HepG2 (cell line): ENCODE measurements at regions not wholly inside any gene's neighbourhood (a gene's known extent, or its start where the extent isn't known, plus 50 kb on each side); places are given as distances from the start of the nearest gene placed in this dataset.

Experiments
- CEBPB ChIP-seq: IDR thresholded peaks from 2 replicates; pipeline ENCODE4 v1.6.1; 2011; ENCODE audit warnings: low read depth, low read length, improper control_type of control experiment, borderline replicate concordance
- IRF2 ChIP-seq: IDR thresholded peaks from 2 replicates; pipeline ENCODE4 v1.6.1; 2018; ENCODE audit warnings: missing genetic modification reagents, missing compliant biosample characterization
- KDM2A ChIP-seq: sonication (generic); formaldehyde crosslinking; IDR thresholded peaks from 2 replicates; pipeline ENCODE4 v1.4.0; 2020; ENCODE audit warnings: low read depth, missing genetic modification reagents, borderline replicate concordance
- KLF13 ChIP-seq: sonication (generic); formaldehyde crosslinking; IDR thresholded peaks from 2 replicates; pipeline ENCODE4 v1.4.0; 2020; ENCODE audit warnings: mild to moderate bottlenecking, missing genetic modification reagents
- POLR2AphosphoS2 ChIP-seq: IDR thresholded peaks from 2 replicates; pipeline ENCODE4 v1.6.1; 2011; ENCODE audit warnings: low read depth, low read length, improper control_type of control experiment
- RARA ChIP-seq: IDR thresholded peaks from 2 replicates; pipeline ENCODE4 v1.6.1; 2016; ENCODE audit warnings: missing genetic modification reagents, missing compliant biosample characterization
- SOX5 ChIP-seq: IDR thresholded peaks from 2 replicates; pipeline ENCODE4 v1.6.1; 2016; ENCODE audit warnings: borderline replicate concordance
- ZBTB8A ChIP-seq: sonication (generic); formaldehyde crosslinking; IDR thresholded peaks from 2 replicates; pipeline ENCODE4 v1.4.0; 2020; ENCODE audit warnings: mild to moderate bottlenecking, low read depth, missing genetic modification reagents, borderline replicate concordance
- ZMYM3 ChIP-seq: sonication (generic); formaldehyde crosslinking; IDR thresholded peaks from 2 replicates; pipeline ENCODE4 v1.5.1; 2020; ENCODE audit warnings: mild to moderate bottlenecking, missing genetic modification reagents
- ZNF136 ChIP-seq: sonication (generic); formaldehyde crosslinking; IDR thresholded peaks from 2 replicates; pipeline ENCODE4 v1.8.1; 2022; ENCODE audit warnings: low read depth, mild to moderate bottlenecking, moderate library complexity, missing genetic modification reagents
- ZNF644 ChIP-seq: IDR thresholded peaks from 2 replicates; pipeline ENCODE4 v1.6.1; 2016; ENCODE audit warnings: low read depth
- ZNF678 ChIP-seq: sonication (generic); formaldehyde crosslinking; IDR thresholded peaks from 2 replicates; pipeline ENCODE4 v1.4.0; 2020; ENCODE audit warnings: mild to moderate bottlenecking, missing genetic modification reagents
- ZNF749 ChIP-seq: sonication (generic); formaldehyde crosslinking; IDR thresholded peaks from 2 replicates; pipeline ENCODE4 v1.8.0; 2022; ENCODE audit warnings: mild to moderate bottlenecking, missing genetic modification reagents, moderate library complexity, borderline replicate concordance
- ZNF883 ChIP-seq: sonication (generic); formaldehyde crosslinking; IDR thresholded peaks from 2 replicates; pipeline ENCODE4 v1.5.1; 2020; ENCODE audit warnings: mild to moderate bottlenecking, missing genetic modification reagents; ENCODE audit errors: not compliant biosample characterization
- TF ChIP-seq, protein P1 (sequence below): sonication (generic); formaldehyde crosslinking; IDR thresholded peaks from 2 replicates; pipeline ENCODE4 v1.4.0; 2020; ENCODE audit warnings: low read depth, missing genetic modification reagents
- TF ChIP-seq, protein P2 (sequence below): sonication (generic); formaldehyde crosslinking; IDR thresholded peaks from 2 replicates; pipeline ENCODE4 v1.8.1; 2023; ENCODE audit warnings: missing genetic modification reagents, mild to moderate bottlenecking, borderline replicate concordance
- TF ChIP-seq, protein P3 (sequence below): IDR thresholded peaks from 2 replicates; pipeline ENCODE4 v1.6.1; 2016; ENCODE audit warnings: missing compliant biosample characterization, missing genetic modification reagents, borderline replicate concordance
- TF ChIP-seq, protein P4 (sequence below): sonication (generic); formaldehyde crosslinking; IDR thresholded peaks from 2 replicates; pipeline ENCODE4 v1.4.0; 2020; ENCODE audit warnings: missing genetic modification reagents, borderline replicate concordance
- TF ChIP-seq, protein P5 (sequence below): IDR thresholded peaks from 2 replicates; pipeline ENCODE4 v1.6.1; 2016

DNA sequence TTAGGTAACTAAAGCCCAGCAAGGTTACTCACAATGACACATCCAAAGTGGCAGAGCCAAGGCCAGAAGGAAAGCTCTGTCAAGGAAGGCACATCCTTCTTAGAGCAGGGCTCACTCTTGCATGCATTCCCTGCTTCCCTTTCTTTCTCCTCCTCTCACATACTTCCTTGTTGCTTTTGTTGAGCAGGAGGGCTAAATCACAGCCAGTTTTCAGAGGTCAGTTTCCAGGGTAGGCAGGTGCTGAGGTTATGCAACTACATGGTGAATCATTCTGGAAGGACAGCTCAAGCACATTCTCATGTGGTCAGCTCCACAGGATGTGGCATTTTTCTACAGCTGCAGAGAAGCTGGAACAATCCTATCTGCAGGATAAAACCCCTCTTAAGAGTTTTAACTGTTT lies 275.6 kb downstream of the ZNF621 start (continued):
- TF ChIP-seq ZNF749 (CRISPR knock-in tag) (no peak), IRF2 (CRISPR knock-in tag) (peak; percentile 45; the same call in 1 of the 2 replicates), CEBPB (peak; percentile 81), ZNF678 (CRISPR knock-in tag) (no peak), ZNF883 (CRISPR knock-in tag) (no peak), ZBTB8A (CRISPR knock-in tag) (no peak), ZMYM3 (CRISPR knock-in tag) (no peak), ZNF644 (CRISPR knock-in tag) (peak; percentile 76), ZNF136 (CRISPR knock-in tag) (no peak), POLR2AphosphoS2 (no peak), SOX5 (CRISPR knock-in tag) (peak; percentile 42; the same call in 1 of the 2 replicates), KDM2A (0 out of 2 replicates have a peak, but pooled peaks have one; percentile 40), RARA (CRISPR knock-in tag) (peak; percentile 73), KLF13 (no peak)
- TF ChIP-seq, protein P1, sequence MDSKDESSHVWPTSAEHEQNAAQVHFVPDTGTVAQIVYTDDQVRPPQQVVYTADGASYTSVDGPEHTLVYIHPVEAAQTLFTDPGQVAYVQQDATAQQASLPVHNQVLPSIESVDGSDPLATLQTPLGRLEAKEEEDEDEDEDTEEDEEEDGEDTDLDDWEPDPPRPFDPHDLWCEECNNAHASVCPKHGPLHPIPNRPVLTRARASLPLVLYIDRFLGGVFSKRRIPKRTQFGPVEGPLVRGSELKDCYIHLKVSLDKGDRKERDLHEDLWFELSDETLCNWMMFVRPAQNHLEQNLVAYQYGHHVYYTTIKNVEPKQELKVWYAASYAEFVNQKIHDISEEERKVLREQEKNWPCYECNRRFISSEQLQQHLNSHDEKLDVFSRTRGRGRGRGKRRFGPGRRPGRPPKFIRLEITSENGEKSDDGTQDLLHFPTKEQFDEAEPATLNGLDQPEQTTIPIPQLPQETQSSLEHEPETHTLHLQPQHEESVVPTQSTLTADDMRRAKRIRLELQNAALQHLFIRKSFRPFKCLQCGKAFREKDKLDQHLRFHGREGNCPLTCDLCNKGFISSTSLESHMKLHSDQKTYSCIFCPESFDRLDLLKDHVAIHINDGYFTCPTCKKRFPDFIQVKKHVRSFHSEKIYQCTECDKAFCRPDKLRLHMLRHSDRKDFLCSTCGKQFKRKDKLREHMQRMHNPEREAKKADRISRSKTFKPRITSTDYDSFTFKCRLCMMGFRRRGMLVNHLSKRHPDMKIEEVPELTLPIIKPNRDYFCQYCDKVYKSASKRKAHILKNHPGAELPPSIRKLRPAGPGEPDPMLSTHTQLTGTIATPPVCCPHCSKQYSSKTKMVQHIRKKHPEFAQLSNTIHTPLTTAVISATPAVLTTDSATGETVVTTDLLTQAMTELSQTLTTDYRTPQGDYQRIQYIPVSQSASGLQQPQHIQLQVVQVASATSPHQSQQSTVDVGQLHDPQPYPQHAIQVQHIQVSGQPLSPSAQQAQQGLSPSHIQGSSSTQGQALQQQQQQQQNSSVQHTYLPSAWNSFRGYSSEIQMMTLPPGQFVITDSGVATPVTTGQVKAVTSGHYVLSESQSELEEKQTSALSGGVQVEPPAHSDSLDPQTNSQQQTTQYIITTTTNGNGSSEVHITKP (CRISPR knock-in tag) = 0 out of 2 replicates have a peak, but pooled peaks have one; percentile 54
- TF ChIP-seq, protein P2, sequence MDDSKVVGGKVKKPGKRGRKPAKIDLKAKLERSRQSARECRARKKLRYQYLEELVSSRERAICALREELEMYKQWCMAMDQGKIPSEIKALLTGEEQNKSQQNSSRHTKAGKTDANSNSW = no peak
- TF ChIP-seq, protein P3, sequence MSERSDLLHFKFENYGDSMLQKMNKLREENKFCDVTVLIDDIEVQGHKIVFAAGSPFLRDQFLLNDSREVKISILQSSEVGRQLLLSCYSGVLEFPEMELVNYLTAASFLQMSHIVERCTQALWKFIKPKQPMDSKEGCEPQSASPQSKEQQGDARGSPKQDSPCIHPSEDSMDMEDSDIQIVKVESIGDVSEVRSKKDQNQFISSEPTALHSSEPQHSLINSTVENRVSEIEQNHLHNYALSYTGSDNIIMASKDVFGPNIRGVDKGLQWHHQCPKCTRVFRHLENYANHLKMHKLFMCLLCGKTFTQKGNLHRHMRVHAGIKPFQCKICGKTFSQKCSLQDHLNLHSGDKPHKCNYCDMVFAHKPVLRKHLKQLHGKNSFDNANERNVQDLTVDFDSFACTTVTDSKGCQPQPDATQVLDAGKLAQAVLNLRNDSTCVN (CRISPR knock-in tag) = peak; percentile 65; the same call in 1 of the 2 replicates
- TF ChIP-seq, protein P4, sequence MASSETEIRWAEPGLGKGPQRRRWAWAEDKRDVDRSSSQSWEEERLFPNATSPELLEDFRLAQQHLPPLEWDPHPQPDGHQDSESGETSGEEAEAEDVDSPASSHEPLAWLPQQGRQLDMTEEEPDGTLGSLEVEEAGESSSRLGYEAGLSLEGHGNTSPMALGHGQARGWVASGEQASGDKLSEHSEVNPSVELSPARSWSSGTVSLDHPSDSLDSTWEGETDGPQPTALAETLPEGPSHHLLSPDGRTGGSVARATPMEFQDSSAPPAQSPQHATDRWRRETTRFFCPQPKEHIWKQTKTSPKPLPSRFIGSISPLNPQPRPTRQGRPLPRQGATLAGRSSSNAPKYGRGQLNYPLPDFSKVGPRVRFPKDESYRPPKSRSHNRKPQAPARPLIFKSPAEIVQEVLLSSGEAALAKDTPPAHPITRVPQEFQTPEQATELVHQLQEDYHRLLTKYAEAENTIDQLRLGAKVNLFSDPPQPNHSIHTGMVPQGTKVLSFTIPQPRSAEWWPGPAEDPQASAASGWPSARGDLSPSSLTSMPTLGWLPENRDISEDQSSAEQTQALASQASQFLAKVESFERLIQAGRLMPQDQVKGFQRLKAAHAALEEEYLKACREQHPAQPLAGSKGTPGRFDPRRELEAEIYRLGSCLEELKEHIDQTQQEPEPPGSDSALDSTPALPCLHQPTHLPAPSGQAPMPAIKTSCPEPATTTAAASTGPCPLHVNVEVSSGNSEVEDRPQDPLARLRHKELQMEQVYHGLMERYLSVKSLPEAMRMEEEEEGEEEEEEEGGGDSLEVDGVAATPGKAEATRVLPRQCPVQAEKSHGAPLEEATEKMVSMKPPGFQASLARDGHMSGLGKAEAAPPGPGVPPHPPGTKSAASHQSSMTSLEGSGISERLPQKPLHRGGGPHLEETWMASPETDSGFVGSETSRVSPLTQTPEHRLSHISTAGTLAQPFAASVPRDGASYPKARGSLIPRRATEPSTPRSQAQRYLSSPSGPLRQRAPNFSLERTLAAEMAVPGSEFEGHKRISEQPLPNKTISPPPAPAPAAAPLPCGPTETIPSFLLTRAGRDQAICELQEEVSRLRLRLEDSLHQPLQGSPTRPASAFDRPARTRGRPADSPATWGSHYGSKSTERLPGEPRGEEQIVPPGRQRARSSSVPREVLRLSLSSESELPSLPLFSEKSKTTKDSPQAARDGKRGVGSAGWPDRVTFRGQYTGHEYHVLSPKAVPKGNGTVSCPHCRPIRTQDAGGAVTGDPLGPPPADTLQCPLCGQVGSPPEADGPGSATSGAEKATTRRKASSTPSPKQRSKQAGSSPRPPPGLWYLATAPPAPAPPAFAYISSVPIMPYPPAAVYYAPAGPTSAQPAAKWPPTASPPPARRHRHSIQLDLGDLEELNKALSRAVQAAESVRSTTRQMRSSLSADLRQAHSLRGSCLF = no peak
- TF ChIP-seq, protein P5, sequence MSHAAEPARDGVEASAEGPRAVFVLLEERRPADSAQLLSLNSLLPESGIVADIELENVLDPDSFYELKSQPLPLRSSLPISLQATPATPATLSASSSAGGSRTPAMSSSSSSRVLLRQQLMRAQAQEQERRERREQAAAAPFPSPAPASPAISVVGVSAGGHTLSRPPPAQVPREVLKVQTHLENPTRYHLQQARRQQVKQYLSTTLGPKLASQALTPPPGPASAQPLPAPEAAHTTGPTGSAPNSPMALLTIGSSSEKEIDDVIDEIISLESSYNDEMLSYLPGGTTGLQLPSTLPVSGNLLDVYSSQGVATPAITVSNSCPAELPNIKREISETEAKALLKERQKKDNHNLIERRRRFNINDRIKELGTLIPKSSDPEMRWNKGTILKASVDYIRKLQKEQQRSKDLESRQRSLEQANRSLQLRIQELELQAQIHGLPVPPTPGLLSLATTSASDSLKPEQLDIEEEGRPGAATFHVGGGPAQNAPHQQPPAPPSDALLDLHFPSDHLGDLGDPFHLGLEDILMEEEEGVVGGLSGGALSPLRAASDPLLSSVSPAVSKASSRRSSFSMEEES (CRISPR knock-in tag) = 0 out of 2 replicates have a peak, but pooled peaks have one; percentile 50
